ENCODE measurements at regions not wholly inside any gene's neighbourhood (a gene's known extent, or its start where the extent isn't known, plus 50 kb on each side); places are given as distances from the start of the nearest gene placed in this dataset.

DNA sequence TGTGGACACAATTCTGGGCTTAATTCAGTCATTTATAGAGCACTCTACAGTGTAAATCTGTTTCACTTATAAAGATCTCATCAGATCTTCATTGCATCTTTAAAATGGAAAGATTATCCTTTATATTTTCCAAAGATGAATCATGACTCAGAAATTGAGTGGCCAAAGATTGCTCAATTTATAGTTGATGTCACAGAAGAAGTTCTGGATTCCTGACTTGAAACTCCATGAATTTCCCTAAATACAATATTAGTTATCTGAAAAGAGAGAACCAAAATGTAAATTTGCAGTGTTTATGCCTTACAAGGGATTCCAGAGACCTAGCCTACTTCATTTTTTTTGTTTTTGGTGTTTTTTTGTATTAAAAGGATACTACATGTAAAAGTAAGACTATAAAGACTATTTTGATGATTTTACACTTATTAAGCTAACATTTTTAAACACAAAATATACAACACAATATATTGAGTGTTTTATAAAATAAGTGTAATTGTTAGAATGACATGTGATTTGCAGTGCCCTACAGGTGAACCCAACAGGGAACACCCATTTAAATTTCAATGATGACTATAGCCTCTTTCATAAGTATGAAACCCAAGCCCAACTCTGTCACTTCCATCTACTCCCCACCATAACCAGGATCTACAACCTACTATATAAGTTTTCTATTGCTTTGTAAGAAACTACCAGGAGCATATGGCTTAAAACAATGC lies 183.5 kb downstream of the PCDH7 start:
- no peak for TF ChIP-seq POLR2A (IDR thresholded peaks at IDR 0.05)
- TF ChIP-seq CTCF (IDR thresholded peaks at IDR 0.05), result no peak

All from adrenal gland (tissue), 5 donors.